PC-9 (cell line): ENCODE measurements at regions not wholly inside any gene's neighbourhood (a gene's known extent, or its start where the extent isn't known, plus 50 kb on each side); places are given as distances from the start of the nearest gene placed in this dataset.

ENCODE experiments used
- BruUV-seq: library from RNA; stranded (reverse); fragments of 400-500 nt; replicated peaks from 2 replicates; lab custom pipeline; 2021; lab: Mats Ljungman, UMichigan
- CTCF ChIA-PET: fragments of 300-600 bp; sonication (Branson Sonifier 250); formaldehyde crosslinking; loops from one replicate; lab custom pipeline; 2022; ENCODE audit warnings: antibody characterized with exemption; lab: Charles Lee
- POLR2A ChIA-PET: fragments of 300-600 bp; sonication (Branson Sonifier 250); formaldehyde crosslinking; loops from one replicate; lab custom pipeline; 2022; ENCODE audit warnings: antibody characterized with exemption; ENCODE audit not compliant: unreplicated experiment; lab: Charles Lee
- DNase-seq, 2 experiments: peaks; one replicate each; pipeline versions ENCODE4 v3.0.0 to v3.0.0-alpha.2; 2015 to 2022; ENCODE audit warnings: mixed read lengths in 1 of 2
- H2AFZ ChIP-seq: fragments of 200-600 bp; sonication (generic); 2 replicates; pipeline ENCODE4 v1.8.1; 2017; ENCODE audit warnings: antibody characterized with exemption
- H3F3A ChIP-seq: fragments of 200-600 bp; sonication (generic); 2 replicates; pipeline ENCODE4 v1.8.1; 2017; ENCODE audit warnings: antibody characterized with exemption, mild to moderate bottlenecking, low read depth; ENCODE audit not compliant: insufficient read depth
- H3K27ac ChIP-seq: fragments of 200-600 bp; sonication (generic); 2 replicates; pipeline ENCODE4 v1.6.1; 2016; ENCODE audit warnings: mixed run types
- H3K27me3 ChIP-seq: fragments of 200-600 bp; sonication (generic); 2 replicates; pipeline ENCODE4 v1.6.1; 2016; ENCODE audit warnings: low read depth, mixed run types; ENCODE audit not compliant: insufficient read depth
- H3K36me3 ChIP-seq: fragments of 200-600 bp; sonication (generic); 2 replicates; pipeline ENCODE4 v1.6.1; 2016; ENCODE audit warnings: low read depth, mixed run types
- H3K4me1 ChIP-seq: fragments of 200-600 bp; sonication (generic); replicated peaks from 2 replicates; pipeline ENCODE4 v1.6.1; 2016; ENCODE audit warnings: mixed run types; ENCODE audit not compliant: insufficient read depth
- H3K4me2 ChIP-seq: fragments of 200-600 bp; sonication (generic); 2 replicates; pipeline ENCODE4 v1.6.1; 2017; ENCODE audit warnings: mixed run types
- H3K4me3 ChIP-seq: fragments of 200-600 bp; sonication (generic); 2 replicates; pipeline ENCODE4 v1.6.1; 2016; ENCODE audit warnings: mixed run types
- H3K79me2 ChIP-seq: fragments of 200-600 bp; sonication (generic); 2 replicates; pipeline ENCODE4 v1.6.1; 2017; ENCODE audit warnings: low read depth, mixed run types
- H3K9me2 ChIP-seq: fragments of 200-600 bp; sonication (generic); 2 replicates; pipeline ENCODE4 v1.8.1; 2017; ENCODE audit warnings: mild to moderate bottlenecking; ENCODE audit not compliant: insufficient read depth
- H3K9me3 ChIP-seq: fragments of 200-600 bp; sonication (generic); 2 replicates; pipeline ENCODE4 v1.8.1; 2016; ENCODE audit warnings: low read depth; ENCODE audit not compliant: insufficient read depth
- H4K20me1 ChIP-seq: fragments of 200-600 bp; sonication (generic); 2 replicates; pipeline ENCODE4 v1.8.1; 2017; ENCODE audit not compliant: insufficient read depth
- EZH2 ChIP-seq: fragments of 200-600 bp; sonication (generic); IDR thresholded peaks from 2 replicates; pipeline ENCODE4 v1.8.0; 2017; ENCODE audit warnings: antibody characterized with exemption, low read depth
- intact Hi-C: fragments of 100-400 bp; cut with micrococcal nuclease; formaldehyde crosslinking; loops from one replicate; pipeline ENCODE4 v1.10.0; 2022; ENCODE audit not compliant: unreplicated experiment
- TF ChIP-seq, protein P1 (sequence below): fragments of 200-600 bp; sonication (generic); conservative IDR thresholded peaks from 2 replicates; pipeline ENCODE4 v1.6.1; 2017; ENCODE audit warnings: mixed run types, antibody characterized with exemption, mild to moderate bottlenecking, moderate library complexity

DNA sequence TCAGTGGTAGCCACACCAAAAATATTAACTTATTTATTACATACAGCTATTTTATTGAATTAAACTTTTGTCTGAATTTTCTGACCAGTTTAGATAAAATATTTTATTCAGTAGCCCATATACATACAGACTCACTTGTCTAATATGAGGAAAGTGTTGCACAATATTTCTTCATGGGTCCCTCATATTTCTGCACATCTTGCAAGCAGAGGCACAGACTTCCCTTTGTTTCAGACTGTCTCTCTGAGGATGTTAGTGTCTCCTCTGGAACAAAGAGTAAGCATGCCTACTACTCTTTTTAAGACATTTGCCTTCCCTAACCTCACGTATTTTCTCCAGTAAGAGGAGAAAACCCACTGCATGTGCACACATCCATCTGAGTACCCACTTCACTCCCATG is 81.2 kb downstream of the OR5AK2 start:
- intact Hi-C loops = no loop called here
- CTCF ChIA-PET = no interaction called here
- no peak overlapping the region for H3K4me3 ChIP-seq
- H3K4me1 ChIP-seq = peaks cover 26% of the 10 kb centered on the region
- no peaks in the 10 kb centered on the region for H3K9me2 ChIP-seq
- H3K4me2 ChIP-seq = no peak overlapping the region
- no peaks in the 10 kb centered on the region for H3K36me3 ChIP-seq
- no peaks in the 10 kb centered on the region for H3K79me2 ChIP-seq
- no peak overlapping the region for H3K27ac ChIP-seq
- peaks cover 23% of the 10 kb centered on the region for H3F3A ChIP-seq
- POLR2A ChIA-PET = no interaction called here
- H3K9me3 ChIP-seq = no peaks in the 10 kb centered on the region
- TF ChIP-seq, protein P1, sequence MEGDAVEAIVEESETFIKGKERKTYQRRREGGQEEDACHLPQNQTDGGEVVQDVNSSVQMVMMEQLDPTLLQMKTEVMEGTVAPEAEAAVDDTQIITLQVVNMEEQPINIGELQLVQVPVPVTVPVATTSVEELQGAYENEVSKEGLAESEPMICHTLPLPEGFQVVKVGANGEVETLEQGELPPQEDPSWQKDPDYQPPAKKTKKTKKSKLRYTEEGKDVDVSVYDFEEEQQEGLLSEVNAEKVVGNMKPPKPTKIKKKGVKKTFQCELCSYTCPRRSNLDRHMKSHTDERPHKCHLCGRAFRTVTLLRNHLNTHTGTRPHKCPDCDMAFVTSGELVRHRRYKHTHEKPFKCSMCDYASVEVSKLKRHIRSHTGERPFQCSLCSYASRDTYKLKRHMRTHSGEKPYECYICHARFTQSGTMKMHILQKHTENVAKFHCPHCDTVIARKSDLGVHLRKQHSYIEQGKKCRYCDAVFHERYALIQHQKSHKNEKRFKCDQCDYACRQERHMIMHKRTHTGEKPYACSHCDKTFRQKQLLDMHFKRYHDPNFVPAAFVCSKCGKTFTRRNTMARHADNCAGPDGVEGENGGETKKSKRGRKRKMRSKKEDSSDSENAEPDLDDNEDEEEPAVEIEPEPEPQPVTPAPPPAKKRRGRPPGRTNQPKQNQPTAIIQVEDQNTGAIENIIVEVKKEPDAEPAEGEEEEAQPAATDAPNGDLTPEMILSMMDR = no peak
- TF ChIP-seq EZH2 = no peak
- no peaks in the 10 kb centered on the region for H3K27me3 ChIP-seq
- H4K20me1 ChIP-seq = no peaks in the 10 kb centered on the region
- DNase-seq = no peak
- H2AFZ ChIP-seq = no peak overlapping the region
- BruUV-seq = no TSS peak

DNA sequence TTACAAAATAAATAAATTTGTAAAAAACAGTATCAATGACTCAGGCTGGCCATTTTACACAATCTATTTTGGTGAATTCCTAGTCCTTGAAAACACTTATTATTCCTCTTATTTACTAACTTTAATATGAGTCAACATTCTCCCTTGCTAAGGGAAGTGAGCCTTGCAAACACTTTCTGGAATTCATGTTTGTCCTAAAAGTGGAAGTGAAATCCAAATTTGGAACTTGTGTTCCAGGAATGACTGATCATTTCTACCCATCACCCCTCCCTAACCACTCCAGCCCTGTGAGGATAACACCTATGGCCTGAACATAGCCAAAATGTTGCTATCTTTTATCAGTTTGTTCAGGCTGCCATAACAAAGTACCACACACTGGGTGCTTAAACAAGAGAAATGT is 83.1 kb downstream of the OR5AK2 start:
- ChIA-PET CTCF (no interaction called here), POLR2A (no interaction called here)
- Histone ChIP-seq H3K9me2 (no peaks in the 10 kb centered on the region), H3F3A (peaks cover 23% of the 10 kb centered on the region), H3K27me3 (no peaks in the 10 kb centered on the region), H3K4me3 (no peak overlapping the region), H3K4me1 (peaks cover 26% of the 10 kb centered on the region), H3K9me3 (no peaks in the 10 kb centered on the region), H3K27ac (peak overlapping the region; percentile 91), H3K36me3 (no peaks in the 10 kb centered on the region), H3K4me2 (peak overlapping the region; percentile 3; the same call in 1 of the 2 replicates), H2AFZ (peak overlapping the region; percentile 6; the same call in 1 of the 2 replicates), H4K20me1 (no peaks in the 10 kb centered on the region), H3K79me2 (no peaks in the 10 kb centered on the region)
- DNase-seq = peak in 1 of 2 experiments; percentile 48
- TF ChIP-seq, protein P1 = no peak
- TF ChIP-seq EZH2 = no peak
- intact Hi-C loops = no loop called here
- no TSS peak for BruUV-seq

DNA sequence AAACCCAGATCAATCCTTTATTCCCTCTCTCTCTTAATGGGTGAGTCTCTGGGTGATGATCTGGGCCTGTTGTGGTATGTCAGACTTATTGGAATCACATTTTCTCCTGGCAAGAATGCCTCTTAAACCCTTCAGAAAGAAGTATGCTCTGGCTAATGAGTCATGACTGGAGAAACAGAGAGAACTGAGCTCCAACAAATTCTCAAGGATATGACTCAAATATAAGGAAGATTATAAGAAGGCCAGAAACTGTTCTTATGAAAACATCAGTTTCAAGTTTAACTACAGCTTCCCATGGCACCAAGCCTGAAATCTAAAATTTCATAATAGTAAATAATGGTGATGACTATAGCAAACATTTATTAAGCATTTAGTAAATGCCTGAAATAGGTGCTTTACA is 83.9 kb downstream of the OR5AK2 start:
- Histone ChIP-seq H3K4me1 (peaks cover 26% of the 10 kb centered on the region), H3K4me3 (no peak overlapping the region), H3K36me3 (no peaks in the 10 kb centered on the region), H2AFZ (no peak overlapping the region), H3K4me2 (peak overlapping the region; percentile 20; the same call in 1 of the 2 replicates), H3K9me3 (no peaks in the 10 kb centered on the region), H3K79me2 (no peaks in the 10 kb centered on the region), H3K27me3 (no peaks in the 10 kb centered on the region), H3F3A (peaks cover 23% of the 10 kb centered on the region), H3K27ac (peak overlapping the region; percentile 91), H3K9me2 (no peaks in the 10 kb centered on the region), H4K20me1 (no peaks in the 10 kb centered on the region)
- POLR2A ChIA-PET = no interaction called here
- no TSS peak for BruUV-seq
- intact Hi-C loops = no loop called here
- DNase-seq = peak; percentile 9 to 98
- no peak for TF ChIP-seq EZH2
- TF ChIP-seq, protein P1 = no peak
- CTCF ChIA-PET = no interaction called here
